NCI-H524 treated with DMSO at 0.1 percent for 48 hours (cell line): ENCODE measurements at regions not wholly inside any gene's neighbourhood (a gene's known extent, or its start where the extent isn't known, plus 50 kb on each side); places are given as distances from the start of the nearest gene placed in this dataset.
"Not testable (repeated sequence)": the region's sequence is repeated elsewhere in the genome, so short reads cannot be mapped to it uniquely, and the experiment has no call there.

ENCODE experiments used
- DNase-seq: peaks from one replicate; lab custom pipeline; 2025; lab: John Stamatoyannopoulos, UW

GRCh38 chr5:56421246-56422075, 188.3 kb upstream of the ANKRD55 start:
- DNase-seq: no peak

DNA sequence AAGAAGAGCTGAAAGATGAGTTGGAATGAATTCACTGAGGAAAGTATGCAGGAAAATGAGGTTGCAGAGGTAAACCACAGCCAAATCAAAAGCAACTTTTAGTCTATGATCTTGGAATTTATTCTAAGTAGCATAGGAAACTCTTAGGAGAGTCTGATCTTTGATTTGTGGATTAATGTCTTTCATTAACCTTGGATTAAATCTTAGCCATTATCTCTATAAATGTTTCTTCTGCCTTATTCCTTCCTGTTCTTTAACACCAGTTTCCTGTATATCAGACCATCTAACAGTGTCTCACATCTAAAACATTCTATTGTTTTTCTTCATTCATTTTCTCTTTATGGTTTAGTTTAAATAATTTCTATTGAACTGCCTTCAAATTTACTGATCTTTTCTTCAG, 187.2 kb upstream of the ANKRD55 start:
- no peak for DNase-seq

DNA sequence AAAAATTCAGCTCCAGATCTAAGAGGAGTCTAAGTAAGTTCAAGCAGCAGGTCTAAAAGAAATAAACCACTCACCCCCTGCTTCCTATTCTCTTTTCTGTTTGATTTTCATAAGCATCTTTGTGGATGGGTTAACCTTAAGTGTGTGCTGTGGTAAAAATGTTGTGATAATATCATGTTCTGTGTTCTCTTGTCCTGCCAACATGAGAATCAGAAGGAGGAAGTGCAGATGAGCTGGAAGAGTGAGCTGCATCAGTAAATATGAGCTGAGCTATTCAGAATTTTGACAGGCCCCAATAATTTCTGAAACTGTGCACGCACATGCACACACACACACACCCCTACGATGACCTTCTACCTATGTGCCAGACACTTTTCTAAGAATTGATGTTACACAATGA, 186.5 kb upstream of the ANKRD55 start:
- DNase-seq: no peak

DNA sequence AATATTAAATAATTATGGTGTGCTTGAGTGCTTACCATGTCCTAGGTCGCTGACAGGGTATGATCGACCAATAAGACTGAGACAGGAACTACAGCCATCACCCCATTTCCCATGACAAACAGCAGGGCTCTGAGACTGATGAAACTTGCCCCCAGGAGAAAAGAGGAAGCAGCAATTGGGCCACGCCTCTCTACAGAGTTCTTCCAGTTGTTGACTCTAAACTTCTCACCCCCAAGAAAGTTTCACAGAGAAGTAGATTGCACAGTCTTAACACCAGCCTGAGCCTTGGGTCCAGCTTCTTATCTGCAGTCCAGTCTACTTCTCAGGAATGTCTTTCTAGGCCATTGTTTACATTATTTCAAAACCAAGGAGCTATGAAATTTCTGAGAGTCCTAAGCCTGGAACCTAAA, 182.2 kb upstream of the ANKRD55 start:
- DNase-seq: no peak

GRCh38 chr5:56414066-56414465, 180.9 kb upstream of the ANKRD55 start:
- DNase-seq: no peak

- no peak for DNase-seq
Observed at GRCh38 chr5:56413546-56413945, 180.4 kb upstream of the ANKRD55 start.

GRCh38 chr5:56412601-56413379, 179.7 kb upstream of the ANKRD55 start:
- DNase-seq: peak; percentile 23

DNA sequence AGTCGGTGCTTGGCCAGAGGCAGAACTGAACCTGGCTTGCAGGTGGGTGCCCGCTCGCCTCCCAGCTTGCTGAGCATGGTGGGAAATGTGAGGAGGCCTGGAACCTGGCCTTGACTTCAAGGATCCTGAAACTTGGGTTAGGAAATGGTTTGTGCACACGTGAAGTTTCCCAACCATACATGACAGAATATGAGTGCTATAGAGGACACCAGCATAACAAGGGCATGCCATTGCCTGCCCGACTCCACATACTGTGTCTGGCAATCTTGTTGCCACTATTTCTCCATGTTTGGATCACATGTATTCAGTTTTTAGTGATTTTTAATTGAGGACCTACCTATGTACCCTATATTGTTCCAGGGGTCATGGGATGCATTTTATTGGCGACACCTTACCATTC, 177.6 kb upstream of the ANKRD55 start:
- DNase-seq: no peak

GRCh38 chr5:56409331-56410190, 176.4 kb upstream of the ANKRD55 start:
- peak; percentile 96 for DNase-seq

GRCh38 chr5:56406838-56407237, 173.7 kb upstream of the ANKRD55 start:
- no peak for DNase-seq

GRCh38 chr5:56406221-56406620, 173.1 kb upstream of the ANKRD55 start:
- DNase-seq: no peak

DNA sequence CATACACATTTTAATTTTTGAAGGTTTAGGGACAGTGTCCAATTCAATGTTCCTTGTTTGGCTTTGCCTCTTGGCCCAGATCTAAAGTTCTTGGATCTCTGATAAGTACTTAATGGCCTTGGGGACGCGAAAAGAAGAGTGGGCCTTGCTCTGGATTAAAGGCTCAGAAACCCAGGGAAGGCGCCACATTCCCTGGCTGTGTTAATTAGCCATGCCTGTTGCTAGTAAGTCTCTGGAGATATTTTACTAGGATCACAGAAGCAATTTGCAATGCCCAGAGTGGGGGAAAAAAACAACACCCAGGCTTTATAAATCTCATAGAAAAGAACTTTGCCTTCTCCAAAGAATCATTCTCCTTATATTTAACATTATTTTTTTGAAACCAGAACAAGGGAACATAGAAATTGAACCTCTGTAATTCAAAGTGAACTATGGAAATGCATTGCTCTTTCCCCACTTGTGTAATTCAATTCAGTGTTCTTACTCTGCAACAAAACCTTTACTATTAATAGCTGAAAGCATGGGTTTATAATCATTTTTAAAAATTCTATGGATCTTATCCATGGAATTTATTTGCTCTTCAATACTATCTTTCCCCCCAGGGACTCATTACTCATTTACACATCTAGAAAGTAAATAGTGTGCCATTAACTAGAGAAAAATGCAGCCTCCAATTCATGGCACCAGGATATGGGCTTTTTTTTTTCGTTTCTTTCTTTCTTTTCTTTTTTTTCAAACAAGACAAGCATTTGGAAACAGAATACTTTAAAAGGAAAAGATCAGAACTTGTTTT, 172.2 kb upstream of the ANKRD55 start:
- DNase-seq: no peak

GRCh38 chr5:56402266-56403220, 169.4 kb upstream of the ANKRD55 start:
- peak; percentile 41 for DNase-seq

- not testable (repeated sequence) for DNase-seq
Observed at GRCh38 chr5:56397796-56398195, 164.7 kb upstream of the ANKRD55 start.

GRCh38 chr5:56396634-56397033, 163.5 kb upstream of the ANKRD55 start:
- no peak for DNase-seq

DNA sequence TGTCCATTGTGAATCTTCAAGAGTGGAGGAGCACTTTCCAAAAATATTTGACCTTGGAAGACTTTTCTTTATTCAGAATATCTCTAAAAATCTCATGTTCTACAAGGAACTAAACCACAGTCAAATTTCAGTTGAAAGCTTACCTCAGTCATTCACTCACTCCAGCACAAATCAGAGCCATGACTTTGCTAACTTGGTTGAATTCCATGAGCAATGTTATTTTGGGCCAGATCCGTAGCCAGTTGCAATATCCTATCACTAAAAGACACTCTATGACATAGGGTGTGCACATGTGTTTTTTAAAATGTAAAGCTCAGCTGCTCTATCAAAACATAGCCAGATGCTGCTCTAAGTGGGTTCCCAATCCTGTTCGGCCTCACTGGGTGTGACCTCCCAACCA, 156.1 kb upstream of the ANKRD55 start:
- no peak for DNase-seq

- DNase-seq: no peak
Observed at GRCh38 chr5:56388229-56388985, 155.3 kb upstream of the ANKRD55 start.

DNA sequence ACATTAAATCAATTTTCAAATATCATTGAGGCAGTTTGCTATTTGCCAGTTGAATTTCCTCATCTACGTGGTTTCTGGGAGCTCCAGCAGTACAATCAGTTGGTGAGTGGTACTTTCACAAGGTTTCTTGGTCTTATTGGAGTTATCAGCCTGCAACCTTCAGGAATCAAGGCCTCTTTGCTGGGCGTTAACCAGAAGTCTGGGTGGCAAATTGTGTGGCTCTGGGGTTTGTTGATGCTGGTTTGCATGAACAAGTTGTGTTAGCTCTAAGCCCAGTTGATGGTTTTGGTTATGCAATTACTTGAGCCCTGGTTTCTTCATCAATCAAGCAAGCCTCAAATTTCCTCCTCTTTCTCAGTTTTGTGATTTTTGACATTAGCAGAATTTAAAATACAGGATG, 152.9 kb upstream of the ANKRD55 start:
- DNase-seq: no peak

GRCh38 chr5:56384186-56384585, 151.1 kb upstream of the ANKRD55 start:
- DNase-seq: no peak

DNA sequence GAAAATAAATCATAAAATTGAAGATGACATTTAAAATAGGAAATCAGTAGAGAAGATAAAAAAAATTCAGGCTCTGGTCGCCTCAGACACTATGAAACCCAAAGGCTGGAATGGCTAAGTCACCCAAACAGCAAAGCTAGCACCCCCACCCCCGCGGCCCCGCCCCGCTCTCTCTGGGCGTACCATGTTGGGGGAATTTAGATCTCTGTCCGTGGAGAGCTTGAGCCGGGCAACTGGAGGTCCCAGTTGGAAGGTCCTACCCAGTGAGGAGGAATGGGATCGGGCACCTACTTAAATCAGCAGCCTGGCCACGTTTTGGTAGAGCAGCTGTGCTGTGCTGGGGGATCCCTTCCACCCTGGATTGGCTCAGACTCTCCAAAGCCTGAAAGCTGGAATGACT, 150.6 kb upstream of the ANKRD55 start:
- no peak for DNase-seq
